ENCODE measurements at regions not wholly inside any gene's neighbourhood (a gene's known extent, or its start where the extent isn't known, plus 50 kb on each side); places are given as distances from the start of the nearest gene placed in this dataset.
"Not testable (repeated sequence)": the region's sequence is repeated elsewhere in the genome, so short reads cannot be mapped to it uniquely, and the experiment has no call there.

DNA sequence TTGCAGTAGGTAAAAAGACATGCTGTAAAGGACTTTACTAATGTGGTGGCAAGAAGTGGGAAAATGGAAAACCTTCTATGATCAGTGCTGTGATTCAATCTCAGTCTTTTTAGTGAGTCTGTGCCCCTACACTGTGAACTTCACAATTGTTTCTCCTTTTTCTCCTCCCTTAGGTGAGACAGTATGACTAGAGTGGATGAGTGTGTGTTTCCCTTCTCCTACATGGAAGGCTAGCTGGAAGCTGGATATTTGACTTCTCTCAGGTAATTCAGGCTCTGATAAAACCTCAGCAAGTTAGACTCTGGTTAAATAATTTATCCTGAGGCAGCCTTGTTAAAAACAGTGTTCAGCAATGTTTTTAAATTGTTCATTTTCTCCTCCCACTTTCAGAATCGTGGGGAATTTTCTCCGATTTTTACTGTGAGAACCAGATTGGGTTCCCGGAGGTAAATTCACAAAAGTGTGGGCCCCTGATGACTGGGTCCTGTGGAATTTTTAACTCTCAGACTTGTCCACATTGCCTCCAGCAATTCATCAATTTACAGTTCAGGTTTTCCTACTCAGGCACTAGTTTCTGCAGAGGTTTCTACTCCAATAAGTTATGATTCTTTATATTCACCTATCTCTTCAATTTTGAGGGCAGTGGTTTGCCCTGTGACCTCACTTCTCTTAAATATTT, 149.1 kb upstream of the PIK3R1 start:
- H3K27ac ChIP-seq (ENCODE audit: low read depth in 1 of 2, low read length in 2 of 2), result no peak overlapping the region
- TF ChIP-seq, protein P1, sequence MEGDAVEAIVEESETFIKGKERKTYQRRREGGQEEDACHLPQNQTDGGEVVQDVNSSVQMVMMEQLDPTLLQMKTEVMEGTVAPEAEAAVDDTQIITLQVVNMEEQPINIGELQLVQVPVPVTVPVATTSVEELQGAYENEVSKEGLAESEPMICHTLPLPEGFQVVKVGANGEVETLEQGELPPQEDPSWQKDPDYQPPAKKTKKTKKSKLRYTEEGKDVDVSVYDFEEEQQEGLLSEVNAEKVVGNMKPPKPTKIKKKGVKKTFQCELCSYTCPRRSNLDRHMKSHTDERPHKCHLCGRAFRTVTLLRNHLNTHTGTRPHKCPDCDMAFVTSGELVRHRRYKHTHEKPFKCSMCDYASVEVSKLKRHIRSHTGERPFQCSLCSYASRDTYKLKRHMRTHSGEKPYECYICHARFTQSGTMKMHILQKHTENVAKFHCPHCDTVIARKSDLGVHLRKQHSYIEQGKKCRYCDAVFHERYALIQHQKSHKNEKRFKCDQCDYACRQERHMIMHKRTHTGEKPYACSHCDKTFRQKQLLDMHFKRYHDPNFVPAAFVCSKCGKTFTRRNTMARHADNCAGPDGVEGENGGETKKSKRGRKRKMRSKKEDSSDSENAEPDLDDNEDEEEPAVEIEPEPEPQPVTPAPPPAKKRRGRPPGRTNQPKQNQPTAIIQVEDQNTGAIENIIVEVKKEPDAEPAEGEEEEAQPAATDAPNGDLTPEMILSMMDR (IDR thresholded peaks at IDR 0.05; ENCODE audit: low read depth, low read length, missing input control), result no peak
- no peak for TF ChIP-seq GABPA (IDR thresholded peaks at IDR 0.05 in 1 of 2, conservative IDR thresholded peaks at IDR 0.05 in 1 of 2)
- no peak for TF ChIP-seq TAF1 (conservative IDR thresholded peaks at IDR 0.05)
- TF ChIP-seq, protein P2, sequence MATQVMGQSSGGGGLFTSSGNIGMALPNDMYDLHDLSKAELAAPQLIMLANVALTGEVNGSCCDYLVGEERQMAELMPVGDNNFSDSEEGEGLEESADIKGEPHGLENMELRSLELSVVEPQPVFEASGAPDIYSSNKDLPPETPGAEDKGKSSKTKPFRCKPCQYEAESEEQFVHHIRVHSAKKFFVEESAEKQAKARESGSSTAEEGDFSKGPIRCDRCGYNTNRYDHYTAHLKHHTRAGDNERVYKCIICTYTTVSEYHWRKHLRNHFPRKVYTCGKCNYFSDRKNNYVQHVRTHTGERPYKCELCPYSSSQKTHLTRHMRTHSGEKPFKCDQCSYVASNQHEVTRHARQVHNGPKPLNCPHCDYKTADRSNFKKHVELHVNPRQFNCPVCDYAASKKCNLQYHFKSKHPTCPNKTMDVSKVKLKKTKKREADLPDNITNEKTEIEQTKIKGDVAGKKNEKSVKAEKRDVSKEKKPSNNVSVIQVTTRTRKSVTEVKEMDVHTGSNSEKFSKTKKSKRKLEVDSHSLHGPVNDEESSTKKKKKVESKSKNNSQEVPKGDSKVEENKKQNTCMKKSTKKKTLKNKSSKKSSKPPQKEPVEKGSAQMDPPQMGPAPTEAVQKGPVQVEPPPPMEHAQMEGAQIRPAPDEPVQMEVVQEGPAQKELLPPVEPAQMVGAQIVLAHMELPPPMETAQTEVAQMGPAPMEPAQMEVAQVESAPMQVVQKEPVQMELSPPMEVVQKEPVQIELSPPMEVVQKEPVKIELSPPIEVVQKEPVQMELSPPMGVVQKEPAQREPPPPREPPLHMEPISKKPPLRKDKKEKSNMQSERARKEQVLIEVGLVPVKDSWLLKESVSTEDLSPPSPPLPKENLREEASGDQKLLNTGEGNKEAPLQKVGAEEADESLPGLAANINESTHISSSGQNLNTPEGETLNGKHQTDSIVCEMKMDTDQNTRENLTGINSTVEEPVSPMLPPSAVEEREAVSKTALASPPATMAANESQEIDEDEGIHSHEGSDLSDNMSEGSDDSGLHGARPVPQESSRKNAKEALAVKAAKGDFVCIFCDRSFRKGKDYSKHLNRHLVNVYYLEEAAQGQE (IDR thresholded peaks at IDR 0.05), result no peak
- TF ChIP-seq SP1 (IDR thresholded peaks at IDR 0.05), result no peak
- TF ChIP-seq NR2F2 (IDR thresholded peaks at IDR 0.05), result no peak
- no peak for TF ChIP-seq MAX (IDR thresholded peaks at IDR 0.05)
- TF ChIP-seq FOXA2 (IDR thresholded peaks at IDR 0.05), result no peak
- no peak for TF ChIP-seq EGR1 (IDR thresholded peaks at IDR 0.05; ENCODE audit: low read depth in 2 of 2)
- no peak overlapping the region for H3K4me3 ChIP-seq (ENCODE audit: low read depth in 1 of 3, low read length in 3 of 3)
- no peak overlapping the region for H3K9ac ChIP-seq (ENCODE audit: low read depth in 1 of 2, low read length in 2 of 2)
- no peaks in the 10 kb centered on the region for H3K4me1 ChIP-seq (ENCODE audit: control insufficient read depth in 4 of 4, insufficient read depth in 4 of 4, low read length in 3 of 4)
- no peak for DNase-seq (ENCODE audit: low spot score)
- no peaks in the 10 kb centered on the region for H3K27me3 ChIP-seq (ENCODE audit: control insufficient read depth in 4 of 4, insufficient read depth in 4 of 4, low read length in 3 of 4)
- H3K36me3 ChIP-seq (ENCODE audit: control insufficient read depth in 4 of 4, insufficient read depth in 3 of 4, low read depth in 1 of 4, low read length in 3 of 4), result no peaks in the 10 kb centered on the region
- WGBS, result 95% methylated on average over 3 of the region's 3 CpGs
- no peaks in the 10 kb centered on the region for H3K9me3 ChIP-seq (ENCODE audit: control insufficient read depth in 4 of 4, low read length in 3 of 4)

DNA sequence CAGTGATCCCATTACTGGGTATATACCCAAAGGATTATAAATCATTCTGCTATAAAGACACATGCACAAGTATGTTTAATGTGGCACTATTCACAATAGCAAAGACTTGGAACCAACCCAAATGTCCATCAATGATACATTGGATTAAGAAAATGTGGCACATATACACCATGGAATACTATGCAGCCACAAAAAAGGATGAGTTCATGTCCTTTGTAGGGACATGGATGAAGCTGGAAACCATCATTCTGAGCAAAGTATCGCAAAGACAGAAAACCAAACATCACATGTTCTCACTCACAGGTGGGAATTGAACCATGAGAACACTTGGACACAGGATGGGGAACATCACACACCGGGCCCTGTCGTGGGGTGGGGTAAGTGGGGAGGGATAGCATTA, 150.2 kb upstream of the PIK3R1 start:
- WGBS, result 96% methylated on average over 3 of the region's 3 CpGs
- not testable (repeated sequence) for H3K36me3 ChIP-seq (ENCODE audit: control insufficient read depth in 4 of 4, insufficient read depth in 3 of 4, low read depth in 1 of 4, low read length in 3 of 4); H3K9ac ChIP-seq (ENCODE audit: low read depth in 1 of 2, low read length in 2 of 2); H3K9me3 ChIP-seq (ENCODE audit: control insufficient read depth in 4 of 4, low read length in 3 of 4); H3K27ac ChIP-seq (ENCODE audit: low read depth in 1 of 2, low read length in 2 of 2); DNase-seq (ENCODE audit: low spot score); H3K4me3 ChIP-seq (ENCODE audit: low read depth in 1 of 3, low read length in 3 of 3); H3K4me1 ChIP-seq (ENCODE audit: control insufficient read depth in 4 of 4, insufficient read depth in 4 of 4, low read length in 3 of 4); H3K27me3 ChIP-seq (ENCODE audit: control insufficient read depth in 4 of 4, insufficient read depth in 4 of 4, low read length in 3 of 4)

GRCh38 chr5:68060382-68060781, 155.2 kb upstream of the PIK3R1 start:
- no peak for DNase-seq (ENCODE audit: low spot score)
- no peak overlapping the region for H3K4me3 ChIP-seq (ENCODE audit: low read depth in 1 of 3, low read length in 3 of 3)
- H3K36me3 ChIP-seq (ENCODE audit: control insufficient read depth in 4 of 4, insufficient read depth in 3 of 4, low read depth in 1 of 4, low read length in 3 of 4), result no peaks in the 10 kb centered on the region
- H3K9ac ChIP-seq (ENCODE audit: low read depth in 1 of 2, low read length in 2 of 2), result no peak overlapping the region
- H3K9me3 ChIP-seq (ENCODE audit: control insufficient read depth in 4 of 4, low read length in 3 of 4), result no peaks in the 10 kb centered on the region
- no peak overlapping the region for H3K27ac ChIP-seq (ENCODE audit: low read depth in 1 of 2, low read length in 2 of 2)
- H3K4me1 ChIP-seq (ENCODE audit: control insufficient read depth in 4 of 4, insufficient read depth in 4 of 4, low read length in 3 of 4), result no peaks in the 10 kb centered on the region
- no peaks in the 10 kb centered on the region for H3K27me3 ChIP-seq (ENCODE audit: control insufficient read depth in 4 of 4, insufficient read depth in 4 of 4, low read length in 3 of 4)
- WGBS, result 95% methylated on average over 1 of the region's 1 CpG
- TF ChIP-seq HNF4G (IDR thresholded peaks at IDR 0.05), result no peak
- no peak for TF ChIP-seq FOXA1 (IDR thresholded peaks at IDR 0.05)
- TF ChIP-seq NR2F2 (IDR thresholded peaks at IDR 0.05), result no peak
- TF ChIP-seq ATF3 (IDR thresholded peaks at IDR 0.05), result no peak
- TF ChIP-seq, protein P2 (IDR thresholded peaks at IDR 0.05), result no peak
- TF ChIP-seq FOXA2 (IDR thresholded peaks at IDR 0.05), result no peak
- no peak for TF ChIP-seq TAF1 (conservative IDR thresholded peaks at IDR 0.05)
- TF ChIP-seq, protein P1 (IDR thresholded peaks at IDR 0.05; ENCODE audit: low read depth, low read length, missing input control), result no peak
- TF ChIP-seq RAD21 (IDR thresholded peaks at IDR 0.05), result no peak
- no peak for TF ChIP-seq HNF4A (conservative IDR thresholded peaks at IDR 0.05)
- TF ChIP-seq YY1 (IDR thresholded peaks at IDR 0.05), result no peak
- TF ChIP-seq EGR1 (IDR thresholded peaks at IDR 0.05; ENCODE audit: low read depth in 2 of 2), result no peak
- no peak for TF ChIP-seq GABPA (IDR thresholded peaks at IDR 0.05 in 1 of 2, conservative IDR thresholded peaks at IDR 0.05 in 1 of 2)

Measured in liver (tissue), 8 donors.